WTC11 (cell line): ENCODE measurements at regions not wholly inside any gene's neighbourhood (a gene's known extent, or its start where the extent isn't known, plus 50 kb on each side); places are given as distances from the start of the nearest gene placed in this dataset.

Experiments used
- FOXJ3 ChIP-seq: sonication (generic); formaldehyde crosslinking; IDR thresholded peaks from 2 replicates; pipeline ENCODE4 v1.9.0; 2021; ENCODE audit warnings: missing genetic modification reagents, mild to moderate bottlenecking, borderline replicate concordance
- ZBTB21 ChIP-seq: sonication (generic); formaldehyde crosslinking; IDR thresholded peaks from 2 replicates; pipeline ENCODE4 v1.8.1; 2023; ENCODE audit warnings: mild to moderate bottlenecking, missing genetic modification reagents, borderline replicate concordance
- ZNF416 ChIP-seq: fragments of 250-450 bp; sonication (Bioruptor Pico); IDR thresholded peaks from 2 replicates; pipeline ENCODE4 v1.9.0; 2021; ENCODE audit warnings: mild to moderate bottlenecking, inconsistent platforms
- TF ChIP-seq, protein P1 (sequence below): fragments of 200-600 bp; IDR thresholded peaks from 2 replicates; pipeline ENCODE4 v1.8.0; 2022; ENCODE audit warnings: antibody characterized with exemption
- TF ChIP-seq, protein P2 (sequence below): sonication (generic); formaldehyde crosslinking; IDR thresholded peaks from 2 replicates; pipeline ENCODE4 v1.8.0; 2022; ENCODE audit warnings: mild to moderate bottlenecking, missing genetic modification reagents
- TF ChIP-seq, protein P3 (sequence below): sonication (generic); formaldehyde crosslinking; IDR thresholded peaks from 2 replicates; pipeline ENCODE4 v1.8.0; 2023; ENCODE audit warnings: missing genetic modification reagents, mild to moderate bottlenecking, borderline replicate concordance
- TF ChIP-seq, protein P4 (sequence below): sonication (generic); formaldehyde crosslinking; IDR thresholded peaks from 2 replicates; pipeline ENCODE4 v1.8.1; 2023; ENCODE audit warnings: mild to moderate bottlenecking, missing genetic modification reagents
- TF ChIP-seq, protein P5 (sequence below): sonication (generic); formaldehyde crosslinking; IDR thresholded peaks from 2 replicates; pipeline ENCODE4 v1.8.1; 2022; ENCODE audit warnings: low read depth, mild to moderate bottlenecking, moderate library complexity, missing genetic modification reagents, borderline replicate concordance
- TF ChIP-seq, protein P6 (sequence below): sonication (generic); formaldehyde crosslinking; IDR thresholded peaks from 2 replicates; pipeline ENCODE4 v1.8.0; 2022; ENCODE audit warnings: mild to moderate bottlenecking, missing genetic modification reagents

DNA sequence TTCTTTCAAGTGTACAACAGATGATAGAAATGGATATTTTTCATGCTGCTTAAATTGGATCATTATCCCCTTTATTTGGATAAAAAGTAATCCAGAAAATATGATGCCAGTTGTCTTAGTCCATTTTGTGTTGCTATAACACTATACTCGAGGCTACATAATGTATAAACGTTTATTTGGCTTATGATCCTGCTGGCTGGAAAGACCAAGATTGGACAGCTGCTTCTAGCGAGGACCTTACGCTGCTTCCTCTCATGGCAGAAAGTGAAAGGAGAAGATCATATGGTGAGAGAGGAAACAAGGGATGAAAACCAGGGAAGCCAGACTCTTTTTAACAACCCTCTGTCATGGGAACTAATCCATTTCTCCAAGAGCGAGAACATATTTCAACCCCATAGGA lies 102.7 kb downstream of the TRAM1L1 start:
- TF ChIP-seq ZNF416 (CRISPR knock-in tag) (no peak), FOXJ3 (CRISPR knock-in tag) (no peak), ZBTB21 (CRISPR knock-in tag) (no peak)
- TF ChIP-seq, protein P1, sequence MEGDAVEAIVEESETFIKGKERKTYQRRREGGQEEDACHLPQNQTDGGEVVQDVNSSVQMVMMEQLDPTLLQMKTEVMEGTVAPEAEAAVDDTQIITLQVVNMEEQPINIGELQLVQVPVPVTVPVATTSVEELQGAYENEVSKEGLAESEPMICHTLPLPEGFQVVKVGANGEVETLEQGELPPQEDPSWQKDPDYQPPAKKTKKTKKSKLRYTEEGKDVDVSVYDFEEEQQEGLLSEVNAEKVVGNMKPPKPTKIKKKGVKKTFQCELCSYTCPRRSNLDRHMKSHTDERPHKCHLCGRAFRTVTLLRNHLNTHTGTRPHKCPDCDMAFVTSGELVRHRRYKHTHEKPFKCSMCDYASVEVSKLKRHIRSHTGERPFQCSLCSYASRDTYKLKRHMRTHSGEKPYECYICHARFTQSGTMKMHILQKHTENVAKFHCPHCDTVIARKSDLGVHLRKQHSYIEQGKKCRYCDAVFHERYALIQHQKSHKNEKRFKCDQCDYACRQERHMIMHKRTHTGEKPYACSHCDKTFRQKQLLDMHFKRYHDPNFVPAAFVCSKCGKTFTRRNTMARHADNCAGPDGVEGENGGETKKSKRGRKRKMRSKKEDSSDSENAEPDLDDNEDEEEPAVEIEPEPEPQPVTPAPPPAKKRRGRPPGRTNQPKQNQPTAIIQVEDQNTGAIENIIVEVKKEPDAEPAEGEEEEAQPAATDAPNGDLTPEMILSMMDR = no peak
- TF ChIP-seq, protein P2, sequence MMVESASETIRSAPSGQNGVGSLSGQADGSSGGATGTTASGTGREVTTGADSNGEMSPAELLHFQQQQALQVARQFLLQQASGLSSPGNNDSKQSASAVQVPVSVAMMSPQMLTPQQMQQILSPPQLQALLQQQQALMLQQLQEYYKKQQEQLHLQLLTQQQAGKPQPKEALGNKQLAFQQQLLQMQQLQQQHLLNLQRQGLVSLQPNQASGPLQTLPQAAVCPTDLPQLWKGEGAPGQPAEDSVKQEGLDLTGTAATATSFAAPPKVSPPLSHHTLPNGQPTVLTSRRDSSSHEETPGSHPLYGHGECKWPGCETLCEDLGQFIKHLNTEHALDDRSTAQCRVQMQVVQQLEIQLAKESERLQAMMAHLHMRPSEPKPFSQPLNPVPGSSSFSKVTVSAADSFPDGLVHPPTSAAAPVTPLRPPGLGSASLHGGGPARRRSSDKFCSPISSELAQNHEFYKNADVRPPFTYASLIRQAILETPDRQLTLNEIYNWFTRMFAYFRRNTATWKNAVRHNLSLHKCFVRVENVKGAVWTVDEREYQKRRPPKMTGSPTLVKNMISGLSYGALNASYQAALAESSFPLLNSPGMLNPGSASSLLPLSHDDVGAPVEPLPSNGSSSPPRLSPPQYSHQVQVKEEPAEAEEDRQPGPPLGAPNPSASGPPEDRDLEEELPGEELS = no peak
- TF ChIP-seq, protein P3, sequence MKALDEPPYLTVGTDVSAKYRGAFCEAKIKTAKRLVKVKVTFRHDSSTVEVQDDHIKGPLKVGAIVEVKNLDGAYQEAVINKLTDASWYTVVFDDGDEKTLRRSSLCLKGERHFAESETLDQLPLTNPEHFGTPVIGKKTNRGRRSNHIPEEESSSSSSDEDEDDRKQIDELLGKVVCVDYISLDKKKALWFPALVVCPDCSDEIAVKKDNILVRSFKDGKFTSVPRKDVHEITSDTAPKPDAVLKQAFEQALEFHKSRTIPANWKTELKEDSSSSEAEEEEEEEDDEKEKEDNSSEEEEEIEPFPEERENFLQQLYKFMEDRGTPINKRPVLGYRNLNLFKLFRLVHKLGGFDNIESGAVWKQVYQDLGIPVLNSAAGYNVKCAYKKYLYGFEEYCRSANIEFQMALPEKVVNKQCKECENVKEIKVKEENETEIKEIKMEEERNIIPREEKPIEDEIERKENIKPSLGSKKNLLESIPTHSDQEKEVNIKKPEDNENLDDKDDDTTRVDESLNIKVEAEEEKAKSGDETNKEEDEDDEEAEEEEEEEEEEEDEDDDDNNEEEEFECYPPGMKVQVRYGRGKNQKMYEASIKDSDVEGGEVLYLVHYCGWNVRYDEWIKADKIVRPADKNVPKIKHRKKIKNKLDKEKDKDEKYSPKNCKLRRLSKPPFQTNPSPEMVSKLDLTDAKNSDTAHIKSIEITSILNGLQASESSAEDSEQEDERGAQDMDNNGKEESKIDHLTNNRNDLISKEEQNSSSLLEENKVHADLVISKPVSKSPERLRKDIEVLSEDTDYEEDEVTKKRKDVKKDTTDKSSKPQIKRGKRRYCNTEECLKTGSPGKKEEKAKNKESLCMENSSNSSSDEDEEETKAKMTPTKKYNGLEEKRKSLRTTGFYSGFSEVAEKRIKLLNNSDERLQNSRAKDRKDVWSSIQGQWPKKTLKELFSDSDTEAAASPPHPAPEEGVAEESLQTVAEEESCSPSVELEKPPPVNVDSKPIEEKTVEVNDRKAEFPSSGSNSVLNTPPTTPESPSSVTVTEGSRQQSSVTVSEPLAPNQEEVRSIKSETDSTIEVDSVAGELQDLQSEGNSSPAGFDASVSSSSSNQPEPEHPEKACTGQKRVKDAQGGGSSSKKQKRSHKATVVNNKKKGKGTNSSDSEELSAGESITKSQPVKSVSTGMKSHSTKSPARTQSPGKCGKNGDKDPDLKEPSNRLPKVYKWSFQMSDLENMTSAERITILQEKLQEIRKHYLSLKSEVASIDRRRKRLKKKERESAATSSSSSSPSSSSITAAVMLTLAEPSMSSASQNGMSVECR (CRISPR knock-in tag) = no peak
- TF ChIP-seq, protein P4, sequence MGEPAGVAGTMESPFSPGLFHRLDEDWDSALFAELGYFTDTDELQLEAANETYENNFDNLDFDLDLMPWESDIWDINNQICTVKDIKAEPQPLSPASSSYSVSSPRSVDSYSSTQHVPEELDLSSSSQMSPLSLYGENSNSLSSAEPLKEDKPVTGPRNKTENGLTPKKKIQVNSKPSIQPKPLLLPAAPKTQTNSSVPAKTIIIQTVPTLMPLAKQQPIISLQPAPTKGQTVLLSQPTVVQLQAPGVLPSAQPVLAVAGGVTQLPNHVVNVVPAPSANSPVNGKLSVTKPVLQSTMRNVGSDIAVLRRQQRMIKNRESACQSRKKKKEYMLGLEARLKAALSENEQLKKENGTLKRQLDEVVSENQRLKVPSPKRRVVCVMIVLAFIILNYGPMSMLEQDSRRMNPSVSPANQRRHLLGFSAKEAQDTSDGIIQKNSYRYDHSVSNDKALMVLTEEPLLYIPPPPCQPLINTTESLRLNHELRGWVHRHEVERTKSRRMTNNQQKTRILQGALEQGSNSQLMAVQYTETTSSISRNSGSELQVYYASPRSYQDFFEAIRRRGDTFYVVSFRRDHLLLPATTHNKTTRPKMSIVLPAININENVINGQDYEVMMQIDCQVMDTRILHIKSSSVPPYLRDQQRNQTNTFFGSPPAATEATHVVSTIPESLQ (CRISPR knock-in tag) = no peak
- TF ChIP-seq, protein P5, sequence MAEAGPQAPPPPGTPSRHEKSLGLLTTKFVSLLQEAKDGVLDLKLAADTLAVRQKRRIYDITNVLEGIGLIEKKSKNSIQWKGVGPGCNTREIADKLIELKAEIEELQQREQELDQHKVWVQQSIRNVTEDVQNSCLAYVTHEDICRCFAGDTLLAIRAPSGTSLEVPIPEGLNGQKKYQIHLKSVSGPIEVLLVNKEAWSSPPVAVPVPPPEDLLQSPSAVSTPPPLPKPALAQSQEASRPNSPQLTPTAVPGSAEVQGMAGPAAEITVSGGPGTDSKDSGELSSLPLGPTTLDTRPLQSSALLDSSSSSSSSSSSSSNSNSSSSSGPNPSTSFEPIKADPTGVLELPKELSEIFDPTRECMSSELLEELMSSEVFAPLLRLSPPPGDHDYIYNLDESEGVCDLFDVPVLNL = no peak
- TF ChIP-seq, protein P6, sequence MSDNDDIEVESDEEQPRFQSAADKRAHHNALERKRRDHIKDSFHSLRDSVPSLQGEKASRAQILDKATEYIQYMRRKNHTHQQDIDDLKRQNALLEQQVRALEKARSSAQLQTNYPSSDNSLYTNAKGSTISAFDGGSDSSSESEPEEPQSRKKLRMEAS (CRISPR knock-in tag) = no peak
